GM19324 (cell line): ENCODE measurements at regions not wholly inside any gene's neighbourhood (a gene's known extent, or its start where the extent isn't known, plus 50 kb on each side); places are given as distances from the start of the nearest gene placed in this dataset.

Source experiments
- ATAC-seq: cut with Tn5 transposase; IDR thresholded peaks from one replicate; pipeline ENCODE4 v1.9.1; 2021; ENCODE audit warnings: mild to moderate bottlenecking, moderate library complexity; ENCODE audit not compliant: unreplicated experiment, low FRiP score

DNA sequence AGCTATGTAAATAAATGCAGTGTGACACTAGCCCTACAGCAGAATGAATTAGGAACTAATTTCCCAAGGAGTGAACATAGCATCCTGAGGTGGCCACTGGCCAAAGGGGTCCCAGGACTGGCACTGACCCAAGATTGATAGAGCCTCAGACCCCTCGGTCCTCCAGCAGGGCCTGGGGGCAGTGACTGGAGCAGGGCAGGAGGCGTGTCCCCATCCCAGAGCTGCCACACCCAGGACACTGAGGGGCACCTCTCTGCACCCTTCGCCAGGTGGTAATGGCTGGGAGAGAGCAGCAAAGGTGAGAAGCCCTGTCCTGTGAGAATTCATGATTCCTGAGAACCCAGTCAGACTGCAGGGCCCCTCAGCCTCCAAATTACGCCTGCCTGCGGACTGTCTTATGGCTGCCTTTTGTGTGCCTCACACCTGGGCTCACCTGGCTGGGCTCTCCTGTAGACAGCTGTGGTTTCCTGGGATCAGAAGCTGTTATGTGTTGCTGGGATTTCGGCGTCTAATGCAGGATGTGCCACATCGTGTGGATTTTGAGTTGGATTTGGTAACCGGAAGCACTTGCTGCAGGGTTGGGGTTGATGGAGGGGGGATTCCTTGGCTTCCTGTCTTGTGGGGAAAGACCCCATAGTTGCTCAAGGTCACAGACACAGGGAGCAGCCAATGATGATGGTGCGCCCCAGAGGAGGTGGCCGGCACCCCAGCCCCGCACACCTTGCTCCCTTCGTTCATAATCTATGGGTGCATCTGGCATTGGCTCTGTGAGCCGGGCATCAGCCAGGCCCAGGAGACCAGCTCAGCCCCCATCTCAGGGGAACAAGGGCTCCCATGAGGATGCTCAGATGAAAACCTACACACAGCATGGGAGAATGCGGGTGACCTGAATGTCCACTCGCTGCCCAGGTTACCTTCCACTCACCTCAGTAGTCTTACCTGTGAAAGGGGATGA, 582.9 kb downstream of the BRD1 start:
- no peak for ATAC-seq

DNA sequence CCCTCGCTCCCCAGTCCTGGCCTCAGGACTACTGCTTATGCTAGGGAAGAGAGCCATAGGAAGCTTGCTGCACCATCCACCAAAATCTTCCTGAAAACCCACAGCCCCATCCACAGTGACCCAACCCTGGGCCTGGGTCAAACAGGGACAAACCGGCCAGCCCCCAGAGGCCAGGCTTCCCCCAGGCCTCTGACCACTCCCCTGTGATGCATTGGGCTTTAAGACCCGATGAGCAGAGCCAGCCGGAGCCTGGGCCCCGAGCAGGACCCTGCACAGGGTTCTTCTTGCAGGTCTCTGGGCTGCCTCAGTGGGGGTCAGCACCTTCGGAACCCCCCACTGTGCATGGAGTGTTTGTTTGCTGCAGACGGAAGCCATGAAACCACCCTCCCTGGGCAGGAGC, 583.7 kb downstream of the BRD1 start:
- no peak for ATAC-seq

DNA sequence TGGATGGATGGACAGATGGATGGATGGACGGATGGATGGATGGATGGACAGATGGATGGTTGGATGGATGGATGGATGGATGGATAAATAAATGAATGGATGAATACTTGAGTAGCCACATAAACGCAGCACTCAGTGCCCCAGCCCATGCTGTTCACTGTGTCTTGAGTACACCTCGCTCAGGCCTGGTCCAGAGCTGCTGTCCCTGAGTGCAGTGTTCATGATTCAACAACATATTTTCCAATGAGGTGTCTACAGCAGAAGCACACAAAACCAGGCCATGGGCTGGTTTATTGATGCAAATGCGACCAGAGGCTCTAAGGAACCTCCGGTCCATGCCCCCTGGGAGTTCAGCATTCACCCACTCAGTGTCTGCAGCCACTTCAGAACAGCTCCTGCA, 584.3 kb downstream of the BRD1 start:
- ATAC-seq = no peak

DNA sequence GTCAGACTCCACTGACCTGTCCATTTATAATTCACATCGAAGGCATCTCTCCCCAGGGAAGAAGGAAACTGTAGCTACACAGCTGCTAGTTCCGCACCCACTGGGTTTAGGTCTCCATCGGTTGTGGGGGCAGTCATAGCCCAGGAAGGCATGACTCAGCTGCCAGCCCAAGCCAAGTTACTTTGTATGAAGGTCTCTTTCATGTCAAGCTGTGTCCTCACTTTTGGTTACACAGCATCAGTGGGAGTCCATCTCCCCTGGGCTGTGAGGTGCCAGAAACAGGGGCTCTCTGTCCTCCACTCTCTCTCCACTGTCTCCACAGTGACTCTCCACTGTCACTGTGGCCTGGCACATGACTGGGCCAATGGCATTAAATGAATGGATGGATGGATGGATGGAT, 585.2 kb downstream of the BRD1 start:
- ATAC-seq = no peak

DNA sequence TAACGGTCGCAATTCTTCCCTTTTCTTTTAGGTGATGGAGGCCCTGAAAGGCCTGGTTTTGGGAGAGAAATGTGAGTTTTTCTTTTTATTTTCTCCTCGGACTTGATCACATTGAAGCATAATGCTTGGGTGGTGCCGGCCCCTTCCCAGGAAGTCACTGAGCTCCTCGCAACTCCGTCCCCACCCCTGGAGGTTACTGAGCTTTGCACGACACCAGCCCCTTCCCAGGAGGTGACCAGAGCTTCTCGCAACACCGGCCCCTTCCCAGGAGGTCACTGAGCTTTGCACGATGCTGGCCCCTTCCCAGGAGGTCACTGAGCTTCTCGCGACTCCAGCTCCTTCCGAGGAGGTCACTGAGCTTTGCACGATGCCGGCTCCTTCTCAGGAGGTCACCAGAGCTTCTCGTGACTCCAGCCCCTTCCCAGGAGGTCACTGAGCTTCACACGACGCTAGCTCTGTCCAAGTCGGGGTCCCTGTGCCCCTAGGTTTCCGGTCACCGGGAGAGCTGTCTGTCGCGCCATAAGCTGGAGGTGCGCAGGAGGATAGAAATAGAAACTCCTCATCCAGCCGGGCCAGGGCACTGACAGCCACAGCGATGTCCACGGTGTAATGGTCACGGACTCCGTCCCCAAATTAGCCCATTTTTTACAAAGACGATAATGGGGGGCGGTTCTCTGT, 586.4 kb downstream of the BRD1 start:
- ATAC-seq = no peak

DNA sequence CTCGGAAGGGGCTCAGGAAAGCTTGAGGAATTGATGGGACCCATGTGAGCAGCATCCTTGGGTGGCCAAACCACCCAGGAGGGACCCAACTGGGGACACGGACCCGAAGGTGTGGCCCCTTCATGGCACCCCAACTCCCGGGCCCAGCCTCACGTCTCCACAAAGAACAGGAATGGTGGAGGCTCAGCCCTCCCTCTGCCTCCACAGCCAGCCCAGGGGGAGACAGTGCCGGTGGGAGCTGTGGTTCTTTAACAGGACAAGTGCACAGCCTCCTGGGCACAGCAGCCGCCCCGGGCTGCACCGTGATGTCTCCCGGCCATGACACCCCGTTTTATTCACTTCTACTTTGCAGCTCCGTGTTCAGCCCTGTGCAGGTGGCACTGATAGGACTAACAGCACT, 587.2 kb downstream of the BRD1 start:
- ATAC-seq = no peak

DNA sequence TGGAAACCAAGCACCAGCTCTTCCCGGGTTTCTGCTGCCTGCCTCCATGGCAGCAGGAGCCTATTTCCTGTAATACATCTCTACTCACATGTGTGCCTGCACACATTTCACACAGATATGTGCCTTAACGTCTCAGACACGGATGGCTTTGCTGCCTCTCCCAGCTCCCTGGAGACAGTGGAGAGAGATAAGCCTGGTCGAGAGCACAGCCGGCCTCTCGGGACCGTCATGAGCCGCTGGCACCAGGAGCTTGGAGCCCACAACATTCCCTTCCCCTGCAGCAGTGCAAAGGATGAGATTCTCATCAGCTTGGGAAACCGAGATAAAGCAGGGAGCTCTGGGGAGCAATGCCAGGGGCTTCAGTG, 587.7 kb downstream of the BRD1 start:
- no peak for ATAC-seq

DNA sequence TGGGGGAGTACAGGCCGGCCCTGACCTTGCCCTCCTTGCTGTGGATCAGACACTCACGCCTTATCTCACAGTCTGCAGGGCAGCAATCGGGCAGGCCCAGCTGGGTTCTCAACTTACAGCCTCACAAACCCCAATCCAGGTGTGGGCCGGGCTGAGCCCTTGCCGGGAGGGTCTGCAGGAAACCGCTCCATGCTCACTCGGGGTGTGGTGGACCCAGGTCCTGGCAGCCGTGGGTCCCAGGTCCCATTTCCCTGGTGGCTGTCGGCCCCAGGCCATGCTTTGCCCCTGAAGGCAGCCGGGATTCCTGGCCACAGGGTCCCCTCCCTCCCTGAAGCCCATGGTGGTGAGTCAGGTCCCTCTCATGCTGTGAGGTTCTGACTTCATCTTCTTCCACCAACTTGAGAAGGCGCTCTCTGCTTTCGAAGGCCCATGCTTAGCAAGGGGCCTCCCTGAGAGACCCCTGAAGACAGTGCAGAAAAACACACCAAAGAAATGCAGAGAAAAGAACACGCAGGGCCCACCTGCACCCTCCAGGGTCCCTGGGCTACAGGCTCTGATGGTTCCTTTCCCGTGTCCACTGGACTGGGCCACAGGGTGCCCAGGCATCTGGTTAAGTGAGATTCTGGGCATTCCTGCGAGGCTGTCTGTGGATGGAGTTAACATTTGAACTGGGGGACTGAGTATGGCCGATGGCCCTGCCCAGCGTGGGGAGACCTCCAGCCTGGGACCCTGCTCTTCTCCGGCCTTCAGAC, 588.2 kb downstream of the BRD1 start:
- ATAC-seq = no peak

DNA sequence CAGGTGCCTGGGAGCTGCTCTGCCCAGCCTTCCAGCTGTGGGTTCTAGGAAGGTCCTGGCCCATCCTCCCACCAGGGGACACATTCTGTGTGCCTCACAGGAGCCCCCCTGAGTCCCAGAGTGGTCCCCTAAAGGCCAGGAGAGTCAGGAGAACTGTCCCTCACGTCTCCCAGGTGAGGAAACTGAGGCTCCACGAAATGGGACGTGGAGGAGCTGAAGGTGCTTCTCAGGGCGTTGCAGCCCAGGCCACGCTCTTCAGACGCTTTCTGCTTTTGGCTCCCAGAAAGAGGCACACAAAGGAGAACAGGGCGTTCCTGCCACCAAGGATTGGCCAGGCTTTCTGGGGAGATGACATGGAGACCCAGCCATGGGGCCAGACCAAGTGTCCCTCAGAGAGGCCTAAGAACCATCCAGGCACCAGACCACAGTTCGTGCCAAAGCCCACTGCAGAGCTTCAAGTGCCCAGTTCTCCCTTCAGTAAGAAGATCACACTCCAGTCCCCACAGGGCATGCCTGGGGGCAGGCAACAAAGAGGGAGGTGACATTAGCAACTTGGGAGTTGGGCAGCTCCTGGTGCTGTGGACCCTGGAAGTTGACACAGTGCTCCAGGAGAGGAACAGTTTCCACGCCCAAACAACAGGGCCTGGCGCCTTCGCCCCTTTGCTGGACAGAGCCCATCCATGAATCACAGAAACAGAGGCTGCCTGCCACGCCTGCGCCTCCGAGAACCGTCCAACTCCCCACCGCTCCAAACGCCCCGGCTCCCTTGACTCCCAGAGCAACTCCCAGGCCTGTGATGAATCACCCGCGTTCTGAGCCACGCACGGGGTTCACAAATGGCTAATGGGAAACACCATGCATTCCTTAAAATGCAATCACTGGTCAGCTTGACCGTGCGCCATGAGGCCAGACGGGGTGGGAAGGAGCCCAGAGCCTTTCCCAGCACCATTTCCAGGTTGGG, 589.2 kb downstream of the BRD1 start:
- ATAC-seq = no peak

DNA sequence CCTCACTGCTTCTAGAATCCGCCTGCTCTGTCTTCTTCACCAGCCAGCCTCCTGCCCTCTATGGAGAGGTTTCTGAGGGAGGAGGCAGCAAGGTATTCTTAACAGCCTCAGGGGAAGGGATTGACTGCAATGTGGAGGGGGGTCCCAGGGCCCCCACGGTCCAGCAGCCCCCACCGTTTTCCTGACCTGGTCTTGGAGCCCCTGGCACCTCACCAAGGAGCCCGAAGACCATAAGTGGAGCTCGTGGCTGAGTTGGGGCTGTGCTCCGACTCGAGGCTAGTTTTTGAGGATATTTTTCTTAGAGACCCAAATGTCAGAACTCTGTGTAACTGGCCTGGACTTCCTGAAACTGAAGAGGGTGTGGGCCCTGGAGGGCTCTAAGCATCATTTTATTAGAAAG, 590.0 kb downstream of the BRD1 start:
- ATAC-seq = no peak

DNA sequence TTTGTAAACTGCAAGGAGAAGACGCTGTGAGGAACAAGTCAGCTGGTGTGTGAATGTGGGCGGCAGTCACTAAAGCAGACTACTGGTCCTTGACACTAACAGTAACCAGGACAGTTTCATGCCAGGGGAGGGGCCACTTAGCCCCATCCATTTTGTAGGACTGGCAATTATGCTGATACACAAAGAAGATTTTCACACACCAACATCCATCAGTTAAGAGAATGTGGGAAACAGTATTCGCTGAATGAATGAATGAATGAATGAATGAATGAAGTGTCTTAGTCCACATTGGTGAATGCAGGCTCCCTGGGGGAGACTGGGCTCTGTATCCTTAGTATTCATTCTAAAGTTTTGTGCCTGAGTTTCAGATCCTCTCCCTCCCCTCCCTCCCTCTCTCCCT, 590.4 kb downstream of the BRD1 start:
- no peak for ATAC-seq

DNA sequence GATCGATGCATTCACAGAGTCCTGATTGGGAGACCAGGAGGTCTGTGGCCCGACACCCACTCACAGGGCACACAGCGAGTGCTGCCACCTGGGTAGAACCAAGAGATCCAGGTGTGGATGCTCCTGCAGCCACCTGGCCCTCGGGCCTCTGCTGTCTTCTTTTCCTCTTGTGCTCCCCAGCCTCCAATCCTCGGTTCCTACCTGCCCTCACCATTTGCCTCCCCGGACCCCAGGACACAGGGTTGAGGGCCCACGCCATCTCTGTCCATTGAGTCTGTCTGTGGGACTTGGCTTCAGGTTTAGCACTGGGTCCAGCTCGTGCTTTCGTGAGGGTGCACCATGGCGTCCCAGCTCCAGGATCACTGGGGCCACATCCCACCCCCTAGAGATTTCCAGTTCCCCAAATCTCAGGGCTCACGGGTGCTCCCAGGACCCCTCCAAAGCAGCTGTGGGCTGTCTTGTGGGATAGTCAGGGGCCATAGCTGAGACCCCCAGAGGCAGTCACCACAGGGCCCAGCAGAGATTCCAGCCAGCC, 591.1 kb downstream of the BRD1 start:
- no peak for ATAC-seq

DNA sequence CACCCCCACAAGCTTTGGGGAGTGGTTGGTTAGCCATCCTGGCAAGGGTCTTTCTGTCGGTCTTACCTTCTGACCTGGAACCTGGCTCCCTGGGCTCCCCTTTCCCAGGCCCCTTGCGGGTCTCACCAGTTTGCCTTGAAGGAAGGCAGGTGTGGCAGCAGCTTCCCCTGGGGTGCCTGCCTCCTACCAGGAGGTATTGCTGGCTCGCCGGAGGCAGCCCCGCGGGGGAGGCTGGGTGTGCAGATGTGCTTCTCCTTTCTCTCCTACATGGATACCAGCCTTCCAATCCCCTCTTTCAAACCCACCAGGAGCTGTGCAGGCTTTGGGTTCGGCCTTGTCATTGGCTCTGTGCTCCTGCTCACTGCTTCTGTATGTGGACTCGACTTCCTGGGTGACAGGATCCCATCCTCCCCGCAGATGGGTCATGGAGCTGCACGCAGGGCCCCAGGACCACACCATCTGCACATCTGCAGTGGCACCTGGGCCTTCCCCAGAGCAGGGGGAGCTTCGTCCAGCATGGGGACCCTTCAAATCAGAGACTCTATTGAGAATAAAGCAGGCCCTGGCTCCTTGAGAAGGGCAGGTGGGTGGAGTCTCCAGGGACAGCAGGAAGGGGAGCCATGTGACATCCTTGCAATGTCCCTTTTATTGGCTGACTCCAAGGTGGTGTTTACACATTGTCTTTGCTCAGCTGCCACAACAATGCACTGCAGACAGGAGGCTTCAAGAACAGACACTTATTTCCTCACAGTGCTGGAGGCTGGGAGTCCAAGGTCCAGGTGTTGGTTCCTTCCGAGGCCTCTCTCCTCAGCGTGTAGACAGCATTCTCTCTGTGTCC, 592.0 kb downstream of the BRD1 start:
- ATAC-seq = no peak

DNA sequence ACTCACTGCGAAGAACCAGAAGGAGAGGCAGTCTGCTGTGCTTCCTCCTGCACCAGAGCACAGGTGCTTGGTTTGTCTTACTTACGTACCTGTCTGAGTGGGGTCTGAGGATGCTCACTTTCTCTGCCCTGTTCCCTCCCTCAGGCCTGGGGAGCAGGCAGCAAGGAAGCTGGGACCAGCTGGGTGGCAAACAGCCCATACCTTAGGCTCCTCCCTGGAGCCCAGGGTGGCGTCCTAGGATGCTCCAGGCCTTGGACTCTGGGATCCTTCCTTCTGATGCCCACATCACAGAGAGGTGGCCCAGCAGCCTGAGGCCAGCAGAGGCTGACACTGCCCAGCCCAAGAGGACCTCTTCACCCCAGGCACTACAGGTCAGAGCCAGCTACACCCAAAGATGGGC, 593.2 kb downstream of the BRD1 start:
- no peak for ATAC-seq

DNA sequence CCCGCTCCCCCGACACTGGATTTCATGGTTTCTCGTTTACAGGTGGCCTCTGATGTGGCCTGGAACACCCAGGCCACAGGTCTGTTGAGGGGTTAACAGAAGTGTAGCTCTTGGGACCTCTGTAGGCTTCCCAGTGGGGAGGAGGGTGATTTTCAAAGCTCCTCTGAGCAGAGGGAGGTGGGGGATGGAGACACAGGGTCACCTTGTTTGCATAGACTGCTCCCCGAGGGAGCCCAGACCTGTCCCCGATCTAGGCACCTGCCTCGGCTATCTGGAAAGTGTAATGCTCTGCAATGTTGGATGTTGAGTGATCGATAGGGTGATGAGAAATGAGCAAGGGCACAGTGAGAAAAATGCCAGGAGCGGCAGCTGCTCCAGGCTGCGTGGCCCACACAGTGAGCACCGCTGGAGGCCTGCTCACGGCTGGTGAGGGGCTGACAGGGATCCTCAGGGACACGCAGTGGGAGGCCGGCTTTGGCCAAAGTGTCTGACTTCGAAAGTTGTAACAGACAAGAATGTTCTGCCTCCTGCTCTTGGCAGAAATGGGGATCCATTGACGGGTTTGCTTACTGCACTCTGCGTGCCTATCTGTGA, 594.1 kb downstream of the BRD1 start:
- ATAC-seq = no peak

DNA sequence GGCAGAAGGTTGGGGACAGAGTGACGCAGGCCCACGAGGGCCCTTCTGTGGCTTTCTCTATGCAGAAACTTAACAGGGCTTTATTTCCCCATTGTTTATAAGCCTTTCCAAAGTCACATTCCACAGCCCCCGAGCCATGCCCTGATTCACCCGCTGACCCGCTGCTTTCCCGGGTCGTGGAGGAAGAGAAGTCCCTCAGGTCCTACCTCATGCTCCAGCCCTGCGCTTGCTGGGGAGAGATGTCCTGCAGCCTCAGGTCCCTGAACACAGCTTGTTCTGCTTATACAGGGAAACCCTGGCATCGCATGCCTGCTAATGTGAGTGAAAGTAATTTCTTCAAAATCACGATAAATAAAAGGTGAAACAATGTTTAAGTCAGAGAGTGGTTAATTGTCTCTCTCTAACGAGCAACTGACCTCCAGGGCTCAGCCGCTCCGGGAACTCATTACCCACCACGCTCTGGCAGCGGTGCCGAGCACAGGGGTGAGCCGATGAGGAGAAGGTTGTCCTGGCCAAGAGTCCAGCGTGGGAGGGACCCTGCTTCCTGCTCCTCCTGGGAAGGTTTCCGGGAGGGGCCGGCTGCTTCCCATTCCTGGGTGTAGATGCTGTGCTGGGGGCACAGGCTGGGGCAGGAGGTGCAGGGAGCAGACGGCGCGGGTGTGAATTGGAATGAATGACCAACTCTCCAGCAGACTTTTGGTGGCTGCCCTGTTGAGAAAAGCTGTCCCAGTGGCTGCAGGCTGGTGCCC, 595.2 kb downstream of the BRD1 start:
- no peak for ATAC-seq

DNA sequence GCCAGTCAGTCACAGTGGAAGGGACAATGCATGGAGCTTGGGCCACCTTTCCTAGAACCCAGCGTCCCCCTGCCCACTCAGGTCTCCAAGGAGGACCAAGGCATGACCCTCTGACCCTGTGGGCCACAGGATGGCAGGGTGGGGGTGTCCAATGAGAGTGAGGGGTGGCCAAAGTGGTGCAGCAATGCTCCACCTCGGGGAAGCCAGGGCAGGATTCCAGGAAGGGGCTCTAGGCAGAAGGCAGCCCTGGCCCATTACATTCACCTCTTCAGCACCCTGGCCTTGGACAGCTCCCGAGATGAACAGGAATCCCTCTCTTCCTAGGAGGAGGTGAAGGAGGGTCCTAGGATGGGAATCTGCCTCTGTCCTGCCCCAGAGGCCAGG, 597.5 kb downstream of the BRD1 start:
- ATAC-seq = no peak
